Activated CD4-positive, alpha-beta T cell treated with anti-CD3 and anti-CD28 coated beads, Interleukin-2, amount 50 U/mL, for 4 hours (primary cell): ENCODE measurements at regions not wholly inside any gene's neighbourhood (a gene's known extent, or its start where the extent isn't known, plus 50 kb on each side); places are given as distances from the start of the nearest gene placed in this dataset.
"Not testable (repeated sequence)": the region's sequence is repeated elsewhere in the genome, so short reads cannot be mapped to it uniquely, and the experiment has no call there.

Experiments
- DNase-seq, 2 experiments: peaks; one replicate each; pipeline ENCODE4 v3.0.0-alpha.2; 2020

- no peak for DNase-seq
Measured at GRCh38 chr3:176149567-176149966, 1047.7 kb downstream of the TBL1XR1 start.

GRCh38 chr3:176147251-176147650 lies 1050.0 kb downstream of the TBL1XR1 start:
- no peak for DNase-seq

GRCh38 chr3:176141837-176142236 lies 1055.4 kb downstream of the TBL1XR1 start:
- DNase-seq = no peak

GRCh38 chr3:176120507-176120906 lies 1076.8 kb downstream of the TBL1XR1 start:
- DNase-seq = no peak

GRCh38 chr3:176119826-176120225 lies 1077.5 kb downstream of the TBL1XR1 start:
- no peak for DNase-seq

- no peak for DNase-seq
Measured at GRCh38 chr3:176106380-176106779, 1090.9 kb downstream of the TBL1XR1 start.

- DNase-seq = no peak
Measured at GRCh38 chr3:176097027-176097426, 1100.3 kb downstream of the TBL1XR1 start.

GRCh38 chr3:176093892-176094291 lies 1103.4 kb downstream of the TBL1XR1 start:
- DNase-seq = not testable (repeated sequence)

GRCh38 chr3:176090727-176091126 lies 1106.6 kb downstream of the TBL1XR1 start:
- no peak for DNase-seq

- DNase-seq = no peak
Measured at GRCh38 chr3:176088962-176089383, 1108.3 kb downstream of the TBL1XR1 start.

- no peak for DNase-seq
Measured at GRCh38 chr3:176087066-176087697, 1110.1 kb downstream of the TBL1XR1 start.

- no peak for DNase-seq
Measured at GRCh38 chr3:176079785-176080184, 1117.5 kb downstream of the TBL1XR1 start.

- no peak for DNase-seq
Measured at GRCh38 chr3:176078906-176079305, 1118.4 kb downstream of the TBL1XR1 start.

GRCh38 chr3:176075491-176075890 lies 1121.8 kb downstream of the TBL1XR1 start:
- no peak for DNase-seq

GRCh38 chr3:176075046-176075445 lies 1122.2 kb downstream of the TBL1XR1 start:
- no peak for DNase-seq

GRCh38 chr3:176074096-176074495 lies 1123.2 kb downstream of the TBL1XR1 start:
- DNase-seq = no peak

GRCh38 chr3:176071943-176072342 lies 1125.3 kb downstream of the TBL1XR1 start:
- no peak for DNase-seq

- DNase-seq = no peak
Measured at GRCh38 chr3:176068750-176069149, 1128.5 kb downstream of the TBL1XR1 start.

GRCh38 chr3:176058856-176059255 lies 1138.4 kb downstream of the TBL1XR1 start:
- no peak for DNase-seq

GRCh38 chr3:176055836-176056235 lies 1141.4 kb downstream of the TBL1XR1 start:
- DNase-seq = no peak

GRCh38 chr3:176051766-176052165 lies 1145.5 kb downstream of the TBL1XR1 start:
- DNase-seq = no peak

GRCh38 chr3:176046703-176047102 lies 1150.6 kb downstream of the TBL1XR1 start:
- DNase-seq = no peak

- no peak for DNase-seq
Measured at GRCh38 chr3:176041812-176042211, 1155.5 kb downstream of the TBL1XR1 start.

GRCh38 chr3:176041185-176041584 lies 1156.1 kb downstream of the TBL1XR1 start:
- no peak for DNase-seq

- DNase-seq = no peak
Measured at GRCh38 chr3:176037636-176038035, 1159.6 kb downstream of the TBL1XR1 start.
